K562 (cell line): ENCODE measurements at regions not wholly inside any gene's neighbourhood (a gene's known extent, or its start where the extent isn't known, plus 50 kb on each side); places are given as distances from the start of the nearest gene placed in this dataset.

Source experiments
- ATAC-seq: fragments of 200-7000 bp; cut with Tn5 transposase; 3 replicates; pipeline ENCODE4 v1.9.1; 2020; ENCODE audit warnings: moderate library complexity
- BruUV-seq: library from RNA; stranded (reverse); fragments of 400-500 nt; replicated peaks from 2 replicates; lab custom pipeline; 2021; lab: Mats Ljungman, UMichigan
- CTCF ChIA-PET: fragments of 300-600 bp; formaldehyde crosslinking; extraction: SDS; loops from one replicate; lab custom pipeline; 2021; ENCODE audit warnings: low intra/inter-chr PET ratio; lab: Yijun Ruan, JAX
- POLR2A ChIA-PET: fragments of 300-600, 350-650 bp; sonication (Branson Sonifier 250); formaldehyde crosslinking; extraction: SDS; loops from one replicate; lab custom pipeline; 2021; ENCODE audit warnings: antibody characterized with exemption, inconsistent platforms; lab: Yijun Ruan, JAX
- DNase-seq, 4 experiments: peaks; one replicate each; pipeline versions ENCODE4 v3.0.0 to v3.0.0-alpha.2; 2011 to 2018; ENCODE audit warnings: low spot score in 3 of 4, mixed read lengths in 3 of 4; ENCODE audit errors: extremely low read depth in 1 of 4
- FAIRE-seq: peaks from 2 replicates; lab custom pipeline; 2011; peaks lifted over from hg19 to GRCh38; lab: Jason Lieb, UNC
- H2AFZ ChIP-seq: 2 replicates; pipeline ENCODE4 v1.6.0; 2011; ENCODE audit warnings: low read depth, low read length, control low read depth, inconsistent platforms
- H3K27ac ChIP-seq: fragments of 200-600 bp; 3 replicates; pipeline ENCODE4 v1.8.0; 2011; ENCODE audit warnings: low read depth, mild to moderate bottlenecking, control low read depth, inconsistent platforms, low read length, moderate library complexity, mixed read lengths; ENCODE audit errors: extremely low read depth
- H3K27me3 ChIP-seq, 2 experiments: fragments of 300-600 bp in 1 of 2; 2 replicates in 1 of 2; 3 replicates in 1 of 2; pipeline versions ENCODE4 v1.6.0 to v1.8.0; 2011; ENCODE audit warnings: inconsistent platforms in 2 of 2, low read length in 2 of 2, mild to moderate bottlenecking in 1 of 2, mixed read lengths in 1 of 2, moderate library complexity in 1 of 2; ENCODE audit not compliant: control insufficient read depth in 2 of 2, insufficient read depth in 2 of 2
- H3K36me3 ChIP-seq: fragments of 300-600 bp; 3 replicates; pipeline ENCODE4 v1.8.0; 2011; ENCODE audit warnings: mild to moderate bottlenecking, low read length, inconsistent platforms; ENCODE audit not compliant: control insufficient read depth, insufficient read depth
- H3K4me1 ChIP-seq, 2 experiments: fragments of 200-600 bp in 1 of 2; replicated peaks in 1 of 2; 2 replicates in 1 of 2; 3 replicates in 1 of 2; pipeline versions ENCODE4 v1.5.1 to v1.8.0; 2011; ENCODE audit warnings: inconsistent platforms in 2 of 2, low read length in 2 of 2, mild to moderate bottlenecking in 1 of 2, mixed read lengths in 1 of 2, moderate library complexity in 1 of 2; ENCODE audit not compliant: control insufficient read depth in 2 of 2, insufficient read depth in 2 of 2
- H3K4me2 ChIP-seq: 2 replicates; pipeline ENCODE4 v1.6.1; 2011; ENCODE audit warnings: low read length, control low read depth, inconsistent platforms, mixed read lengths; ENCODE audit not compliant: insufficient read depth
- H3K4me3 ChIP-seq: fragments of 200-600 bp; sonication (generic), shearing (Covaris generic); 2 replicates; pipeline ENCODE4 v1.5.1; 2016; ENCODE audit warnings: control low read depth, inconsistent platforms
- H3K79me2 ChIP-seq: fragments of 200-600 bp; 3 replicates; pipeline ENCODE4 v1.8.0; 2011; ENCODE audit warnings: low read length, inconsistent platforms; ENCODE audit not compliant: control insufficient read depth, insufficient read depth
- H3K9ac ChIP-seq, 2 experiments: 2 replicates each; pipeline versions ENCODE4 v1.6.0 to v1.6.1; 2011; ENCODE audit warnings: low read depth in 2 of 2, low read length in 2 of 2, control low read depth in 1 of 2, inconsistent platforms in 1 of 2, mild to moderate bottlenecking in 1 of 2, mixed read lengths in 1 of 2; ENCODE audit not compliant: insufficient read depth in 1 of 2
- H3K9me1 ChIP-seq: one replicate; pipeline ENCODE4 v1.6.0; 2011; ENCODE audit warnings: inconsistent platforms, mild to moderate bottlenecking, low read length, moderate library complexity; ENCODE audit not compliant: control insufficient read depth, insufficient read depth
- H3K9me3 ChIP-seq: replicated peaks from 2 replicates; pipeline ENCODE4 v1.5.1; 2011; ENCODE audit warnings: low read depth, low read length, inconsistent platforms; ENCODE audit not compliant: control insufficient read depth, insufficient read depth
- H4K20me1 ChIP-seq: replicated peaks from 2 replicates; pipeline ENCODE4 v1.6.1; 2011; ENCODE audit warnings: low read length, inconsistent platforms, mixed read lengths; ENCODE audit not compliant: control insufficient read depth, insufficient read depth
- ASH1L ChIP-seq: fragments of 450-650 bp; IDR thresholded peaks from 2 replicates; pipeline ENCODE4 v1.6.1; 2018; ENCODE audit warnings: borderline replicate concordance, mild to moderate bottlenecking, low read depth; ENCODE audit not compliant: partially characterized antibody
- ATF7 ChIP-seq: fragments of 450-650 bp; IDR thresholded peaks from 2 replicates; pipeline ENCODE4 v1.7.1; 2014; ENCODE audit warnings: mild to moderate bottlenecking, moderate library complexity
- ELF4 ChIP-seq: fragments of 450-650 bp; formaldehyde crosslinking; IDR thresholded peaks from 2 replicates; pipeline ENCODE4 v1.4.0; 2022; ENCODE audit warnings: missing genetic modification characterization
- MTA1 ChIP-seq: fragments of 450-650 bp; IDR thresholded peaks from 2 replicates; pipeline ENCODE4 v1.6.1; 2017; ENCODE audit warnings: borderline replicate concordance
- NCOA6 ChIP-seq: fragments of 450-650 bp; IDR thresholded peaks from 2 replicates; pipeline ENCODE4 v1.6.1; 2017; ENCODE audit warnings: mild to moderate bottlenecking
- NFE2 ChIP-seq: IDR thresholded peaks from 2 replicates; pipeline ENCODE4 v1.6.1; 2014; ENCODE audit warnings: antibody characterized with exemption, low read depth
- RFX1 ChIP-seq: fragments of 450-650 bp; IDR thresholded peaks from 2 replicates; pipeline ENCODE4 v1.6.1; 2016; ENCODE audit warnings: mild to moderate bottlenecking, moderate library complexity
- ZNF354B ChIP-seq: fragments of 250-450 bp; sonication (Bioruptor Pico); IDR thresholded peaks from 2 replicates; pipeline ENCODE4 v1.4.0; 2020
- WGBS: fragments of 100-300 bp; shearing (Covaris generic); methylation state at CpG from one replicate; pipeline ENCODE4 v1.1.6; 2016; ENCODE audit warnings: low coverage, mixed read lengths; ENCODE audit not compliant: insufficient coverage; ENCODE audit errors: missing lambda C conversion rate; 5-methylcytosine and 5-hydroxymethylcytosine counted together
- in situ Hi-C: fragments of 300-500 bp; cut with MboI; formaldehyde crosslinking; loops from 4 replicates; pipeline ENCODE4 v1.15.0; 2018; ENCODE audit warnings: inconsistent platforms, mixed read lengths
- intact Hi-C: fragments of 100-400 bp; cut with micrococcal nuclease; formaldehyde crosslinking; loops from 2 replicates; pipeline ENCODE4 v1.14.2; 2022
- TF ChIP-seq, protein P1 (sequence below): fragments of 250-450 bp; sonication (Bioruptor Pico); IDR thresholded peaks from 2 replicates; pipeline ENCODE4 v1.4.0; 2020; ENCODE audit warnings: mild to moderate bottlenecking, moderate library complexity
- TF ChIP-seq, protein P2 (sequence below): sonication (generic); formaldehyde crosslinking; IDR thresholded peaks from 2 replicates; pipeline ENCODE4 v1.8.0; 2022; ENCODE audit warnings: mild to moderate bottlenecking, low read depth, missing genetic modification reagents
- TF ChIP-seq, protein P3 (sequence below): fragments of 250-450 bp; sonication (Bioruptor Pico); IDR thresholded peaks from 2 replicates; pipeline ENCODE4 v1.4.0; 2020; ENCODE audit warnings: mild to moderate bottlenecking, moderate library complexity
- TF ChIP-seq, protein P4 (sequence below), 2 experiments: fragments of 450-650 bp in 1 of 2; sonication (generic) in 1 of 2; formaldehyde crosslinking; conservative IDR thresholded peaks; 2 replicates each; pipeline versions ENCODE4 v1.4.0 to v1.8.1; 2020 to 2022; ENCODE audit warnings: mild to moderate bottlenecking in 1 of 2, missing genetic modification reagents in 1 of 2
- TF ChIP-seq, protein P5 (sequence below): fragments of 250-450 bp; sonication (Bioruptor Pico); IDR thresholded peaks from 2 replicates; pipeline ENCODE4 v1.4.0; 2020; ENCODE audit warnings: borderline replicate concordance

DNA sequence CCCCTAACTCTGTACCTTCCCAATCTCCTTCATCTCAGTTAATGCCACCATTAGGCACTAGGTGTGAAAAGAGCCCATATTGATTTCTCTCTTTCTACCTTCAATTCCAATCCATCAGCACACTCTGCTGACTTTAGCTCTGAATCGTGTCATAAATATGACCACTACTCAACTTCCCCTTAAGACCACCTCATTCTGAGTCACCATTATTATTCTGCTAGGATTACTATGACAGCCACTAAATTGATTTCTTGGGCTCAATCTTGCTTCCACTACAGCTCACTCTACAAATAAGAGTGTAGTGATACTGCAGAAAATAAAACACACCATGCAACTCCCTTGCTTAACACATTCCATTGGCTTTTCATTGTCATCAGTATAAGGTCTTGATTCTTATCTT lies 1449.0 kb upstream of the FLRT2 start (continued):
- no peak for TF ChIP-seq ATF7
- TF ChIP-seq, protein P1, sequence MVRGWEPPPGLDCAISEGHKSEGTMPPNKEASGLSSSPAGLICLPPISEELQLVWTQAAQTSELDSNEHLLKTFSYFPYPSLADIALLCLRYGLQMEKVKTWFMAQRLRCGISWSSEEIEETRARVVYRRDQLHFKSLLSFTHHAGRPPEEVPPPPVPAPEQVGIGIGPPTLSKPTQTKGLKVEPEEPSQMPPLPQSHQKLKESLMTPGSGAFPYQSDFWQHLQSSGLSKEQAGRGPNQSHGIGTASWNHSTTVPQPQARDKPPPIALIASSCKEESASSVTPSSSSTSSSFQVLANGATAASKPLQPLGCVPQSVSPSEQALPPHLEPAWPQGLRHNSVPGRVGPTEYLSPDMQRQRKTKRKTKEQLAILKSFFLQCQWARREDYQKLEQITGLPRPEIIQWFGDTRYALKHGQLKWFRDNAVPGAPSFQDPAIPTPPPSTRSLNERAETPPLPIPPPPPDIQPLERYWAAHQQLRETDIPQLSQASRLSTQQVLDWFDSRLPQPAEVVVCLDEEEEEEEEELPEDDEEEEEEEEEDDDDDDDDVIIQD (CRISPR knock-in tag) = no peak
- TF ChIP-seq NFE2 = no peak

DNA sequence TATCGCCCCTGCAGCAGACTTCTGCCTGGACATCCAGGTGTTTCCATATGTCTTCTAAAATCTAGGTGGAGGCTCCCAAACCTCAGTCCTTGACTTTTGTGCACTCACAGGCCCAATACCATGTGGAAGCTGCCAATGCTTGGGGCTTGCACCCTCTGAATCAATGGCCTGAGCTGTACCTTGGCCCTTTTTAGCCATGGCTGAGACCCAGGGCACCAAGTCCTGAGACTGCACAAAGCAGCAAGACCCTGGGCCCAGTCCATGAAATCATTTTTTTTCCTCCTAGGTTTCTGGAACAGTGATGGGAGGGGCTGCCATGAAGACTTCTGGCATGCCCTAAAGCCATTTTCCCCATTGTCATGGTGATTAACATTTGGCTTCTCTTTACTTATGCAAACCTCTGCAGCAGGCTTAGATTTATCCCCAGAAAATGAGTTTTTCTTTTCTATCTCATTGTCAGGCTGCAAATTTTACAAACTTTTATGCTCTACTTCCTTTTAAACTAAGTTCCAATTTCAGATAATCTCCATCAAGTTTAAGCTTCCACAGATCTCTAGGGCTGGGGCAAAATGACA lies 1445.8 kb upstream of the FLRT2 start:
- no peak for ATAC-seq
- WGBS = 0% methylated on average over 1 of the region's 1 CpG
- no peak overlapping the region for H3K4me3 ChIP-seq
- ChIA-PET POLR2A (no interaction called here), CTCF (no interaction called here)
- DNase-seq = no peak
- in situ Hi-C loops = no loop called here
- no peak overlapping the region for H2AFZ ChIP-seq
- no TSS peak for BruUV-seq
- no peaks in the 10 kb centered on the region for H3K79me2 ChIP-seq
- no peaks in the 10 kb centered on the region for H3K36me3 ChIP-seq
- no peak for FAIRE-seq
- H4K20me1 ChIP-seq = no peaks in the 10 kb centered on the region
- no peak overlapping the region for H3K9ac ChIP-seq
- H3K4me1 ChIP-seq = no peaks in the 10 kb centered on the region
- 0 out of 2 replicates have a peak, but pooled peaks cover 1% of the 10 kb centered on the region for H3K9me3 ChIP-seq
- H3K27me3 ChIP-seq = no peaks in the 10 kb centered on the region
- no peak overlapping the region for H3K27ac ChIP-seq
- H3K9me1 ChIP-seq = no peaks in the 10 kb centered on the region
- intact Hi-C loops = no loop called here
- no peak overlapping the region for H3K4me2 ChIP-seq
- TF ChIP-seq ATF7 (no peak), MTA1 (no peak), ASH1L (no peak), NCOA6 (no peak), RFX1 (no peak), ELF4 (CRISPR knock-in tag) (no peak), ZNF354B (CRISPR knock-in tag) (no peak)
- TF ChIP-seq, protein P2, sequence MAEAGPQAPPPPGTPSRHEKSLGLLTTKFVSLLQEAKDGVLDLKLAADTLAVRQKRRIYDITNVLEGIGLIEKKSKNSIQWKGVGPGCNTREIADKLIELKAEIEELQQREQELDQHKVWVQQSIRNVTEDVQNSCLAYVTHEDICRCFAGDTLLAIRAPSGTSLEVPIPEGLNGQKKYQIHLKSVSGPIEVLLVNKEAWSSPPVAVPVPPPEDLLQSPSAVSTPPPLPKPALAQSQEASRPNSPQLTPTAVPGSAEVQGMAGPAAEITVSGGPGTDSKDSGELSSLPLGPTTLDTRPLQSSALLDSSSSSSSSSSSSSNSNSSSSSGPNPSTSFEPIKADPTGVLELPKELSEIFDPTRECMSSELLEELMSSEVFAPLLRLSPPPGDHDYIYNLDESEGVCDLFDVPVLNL = no peak
- TF ChIP-seq, protein P3, sequence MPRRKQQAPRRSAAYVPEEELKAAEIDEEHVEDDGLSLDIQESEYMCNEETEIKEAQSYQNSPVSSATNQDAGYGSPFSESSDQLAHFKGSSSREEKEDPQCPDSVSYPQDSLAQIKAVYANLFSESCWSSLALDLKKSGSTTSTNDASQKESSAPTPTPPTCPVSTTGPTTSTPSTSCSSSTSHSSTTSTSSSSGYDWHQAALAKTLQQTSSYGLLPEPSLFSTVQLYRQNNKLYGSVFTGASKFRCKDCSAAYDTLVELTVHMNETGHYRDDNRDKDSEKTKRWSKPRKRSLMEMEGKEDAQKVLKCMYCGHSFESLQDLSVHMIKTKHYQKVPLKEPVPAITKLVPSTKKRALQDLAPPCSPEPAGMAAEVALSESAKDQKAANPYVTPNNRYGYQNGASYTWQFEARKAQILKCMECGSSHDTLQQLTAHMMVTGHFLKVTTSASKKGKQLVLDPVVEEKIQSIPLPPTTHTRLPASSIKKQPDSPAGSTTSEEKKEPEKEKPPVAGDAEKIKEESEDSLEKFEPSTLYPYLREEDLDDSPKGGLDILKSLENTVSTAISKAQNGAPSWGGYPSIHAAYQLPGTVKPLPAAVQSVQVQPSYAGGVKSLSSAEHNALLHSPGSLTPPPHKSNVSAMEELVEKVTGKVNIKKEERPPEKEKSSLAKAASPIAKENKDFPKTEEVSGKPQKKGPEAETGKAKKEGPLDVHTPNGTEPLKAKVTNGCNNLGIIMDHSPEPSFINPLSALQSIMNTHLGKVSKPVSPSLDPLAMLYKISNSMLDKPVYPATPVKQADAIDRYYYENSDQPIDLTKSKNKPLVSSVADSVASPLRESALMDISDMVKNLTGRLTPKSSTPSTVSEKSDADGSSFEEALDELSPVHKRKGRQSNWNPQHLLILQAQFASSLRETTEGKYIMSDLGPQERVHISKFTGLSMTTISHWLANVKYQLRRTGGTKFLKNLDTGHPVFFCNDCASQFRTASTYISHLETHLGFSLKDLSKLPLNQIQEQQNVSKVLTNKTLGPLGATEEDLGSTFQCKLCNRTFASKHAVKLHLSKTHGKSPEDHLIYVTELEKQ = no peak
- TF ChIP-seq, protein P4, sequence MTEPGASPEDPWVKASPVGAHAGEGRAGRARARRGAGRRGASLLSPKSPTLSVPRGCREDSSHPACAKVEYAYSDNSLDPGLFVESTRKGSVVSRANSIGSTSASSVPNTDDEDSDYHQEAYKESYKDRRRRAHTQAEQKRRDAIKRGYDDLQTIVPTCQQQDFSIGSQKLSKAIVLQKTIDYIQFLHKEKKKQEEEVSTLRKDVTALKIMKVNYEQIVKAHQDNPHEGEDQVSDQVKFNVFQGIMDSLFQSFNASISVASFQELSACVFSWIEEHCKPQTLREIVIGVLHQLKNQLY (CRISPR knock-in tag; conservative IDR thresholded peaks at IDR 0.05) = no peak
- TF ChIP-seq, protein P5, sequence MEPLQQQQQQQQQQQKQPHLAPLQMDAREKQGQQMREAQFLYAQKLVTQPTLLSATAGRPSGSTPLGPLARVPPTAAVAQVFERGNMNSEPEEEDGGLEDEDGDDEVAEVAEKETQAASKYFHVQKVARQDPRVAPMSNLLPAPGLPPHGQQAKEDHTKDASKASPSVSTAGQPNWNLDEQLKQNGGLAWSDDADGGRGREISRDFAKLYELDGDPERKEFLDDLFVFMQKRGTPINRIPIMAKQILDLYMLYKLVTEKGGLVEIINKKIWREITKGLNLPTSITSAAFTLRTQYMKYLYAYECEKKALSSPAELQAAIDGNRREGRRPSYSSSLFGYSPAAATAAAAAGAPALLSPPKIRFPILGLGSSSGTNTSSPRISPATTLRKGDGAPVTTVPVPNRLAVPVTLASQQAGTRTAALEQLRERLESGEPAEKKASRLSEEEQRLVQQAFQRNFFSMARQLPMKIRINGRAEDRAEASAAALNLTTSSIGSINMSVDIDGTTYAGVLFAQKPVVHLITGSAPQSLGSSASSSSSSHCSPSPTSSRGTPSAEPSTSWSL (CRISPR knock-in tag) = no peak
